DOHH2 (cell line): ENCODE measurements at regions not wholly inside any gene's neighbourhood (a gene's known extent, or its start where the extent isn't known, plus 50 kb on each side); places are given as distances from the start of the nearest gene placed in this dataset.

Source experiments
- H3F3A ChIP-seq: fragments of 200-600 bp; sonication (generic), shearing (Covaris generic); 2 replicates; pipeline ENCODE4 v1.6.0; 2016; ENCODE audit warnings: antibody characterized with exemption, mild to moderate bottlenecking; ENCODE audit not compliant: control insufficient read depth, insufficient read depth
- H3K27ac ChIP-seq: fragments of 200-600 bp; sonication (generic); 2 replicates; pipeline ENCODE4 v1.5.1; 2014; ENCODE audit warnings: low read depth, mild to moderate bottlenecking, low read length, moderate library complexity
- H3K27me3 ChIP-seq: fragments of 200-600 bp; sonication (generic); 2 replicates; pipeline ENCODE4 v1.6.1; 2014; ENCODE audit warnings: mild to moderate bottlenecking, low read length, mixed read lengths; ENCODE audit not compliant: control insufficient read depth
- H3K36me3 ChIP-seq: fragments of 200-600 bp; sonication (generic); 2 replicates; pipeline ENCODE4 v1.6.1; 2014; ENCODE audit warnings: mild to moderate bottlenecking, low read length, moderate library complexity, mixed read lengths; ENCODE audit not compliant: control insufficient read depth
- H3K4me1 ChIP-seq: fragments of 200-600 bp; sonication (generic); 2 replicates; pipeline ENCODE4 v1.6.1; 2014; ENCODE audit warnings: mild to moderate bottlenecking, low read length, mixed read lengths; ENCODE audit not compliant: control insufficient read depth
- H3K4me2 ChIP-seq: fragments of 200-600 bp; sonication (generic); 2 replicates; pipeline ENCODE4 v1.6.0; 2014; ENCODE audit warnings: mild to moderate bottlenecking, low read length, moderate library complexity
- H3K4me3 ChIP-seq: fragments of 200-600 bp; sonication (generic); 2 replicates; pipeline ENCODE4 v1.5.1; 2014; ENCODE audit warnings: mild to moderate bottlenecking, low read length, mixed read lengths
- H3K79me2 ChIP-seq: fragments of 200-600 bp; sonication (generic); 2 replicates; pipeline ENCODE4 v1.6.1; 2014; ENCODE audit warnings: mild to moderate bottlenecking, low read length, mixed read lengths; ENCODE audit not compliant: control insufficient read depth
- H3K9me2 ChIP-seq: fragments of 200-600 bp; sonication (generic); replicated peaks from 2 replicates; pipeline ENCODE4 v1.6.1; 2014; ENCODE audit warnings: mild to moderate bottlenecking, low read length, mixed read lengths; ENCODE audit not compliant: control insufficient read depth
- H3K9me3 ChIP-seq: fragments of 200-600 bp; sonication (generic); 2 replicates; pipeline ENCODE4 v1.6.1; 2014; ENCODE audit warnings: antibody characterized with exemption, low read length, mixed read lengths; ENCODE audit not compliant: control insufficient read depth, insufficient read depth
- H4K20me1 ChIP-seq: fragments of 200-600 bp; sonication (generic); 2 replicates; pipeline ENCODE4 v1.6.0; 2014; ENCODE audit warnings: low read depth, mild to moderate bottlenecking, antibody characterized with exemption, low read length, moderate library complexity; ENCODE audit not compliant: control insufficient read depth, insufficient read depth
- CTCF ChIP-seq: fragments of 200-600 bp; sonication (generic); IDR thresholded peaks from one replicate; pipeline ENCODE4 v1.5.1; 2014; ENCODE audit warnings: antibody characterized with exemption, mild to moderate bottlenecking, low read depth, low read length; ENCODE audit not compliant: poor library complexity, severe bottlenecking
- EZH2phosphoT487 ChIP-seq: fragments of 200-600 bp; sonication (generic); IDR thresholded peaks from 2 replicates; pipeline ENCODE4 v1.6.1; 2017; ENCODE audit warnings: borderline replicate concordance, mild to moderate bottlenecking, antibody characterized with exemption, low read length, moderate library complexity, mixed read lengths

- Histone ChIP-seq H3K4me1 (no peaks in the 10 kb centered on the region), H3K4me2 (no peak overlapping the region), H3K36me3 (no peaks in the 10 kb centered on the region), H3F3A (no peaks in the 10 kb centered on the region), H4K20me1 (no peaks in the 10 kb centered on the region), H3K27ac (no peak overlapping the region), H3K4me3 (no peak overlapping the region), H3K27me3 (peaks cover 5% of the 10 kb centered on the region; the same call in 1 of the 2 replicates), H3K79me2 (no peaks in the 10 kb centered on the region), H3K9me3 (no peaks in the 10 kb centered on the region), H3K9me2 (no peaks in the 10 kb centered on the region)
- TF ChIP-seq CTCF (no peak), EZH2phosphoT487 (no peak)
These were observed 139.2 kb upstream of the PALM2AKAP2 start for GRCh38 chr9:109640580-109641371.

GRCh38 chr9:109641372-109641659 lies 138.7 kb upstream of the PALM2AKAP2 start:
- no peaks in the 10 kb centered on the region for H3K79me2 ChIP-seq
- H3K4me3 ChIP-seq: no peak overlapping the region
- H3K9me2 ChIP-seq: no peaks in the 10 kb centered on the region
- no peaks in the 10 kb centered on the region for H3K36me3 ChIP-seq
- no peak overlapping the region for H3K4me2 ChIP-seq
- TF ChIP-seq CTCF (no peak), EZH2phosphoT487 (no peak)
- no peak overlapping the region for H3K27ac ChIP-seq
- no peaks in the 10 kb centered on the region for H3F3A ChIP-seq
- no peaks in the 10 kb centered on the region for H3K9me3 ChIP-seq
- no peaks in the 10 kb centered on the region for H4K20me1 ChIP-seq
- H3K4me1 ChIP-seq: no peaks in the 10 kb centered on the region
- peaks cover 6% of the 10 kb centered on the region; the same call in 1 of the 2 replicates for H3K27me3 ChIP-seq

GRCh38 chr9:109652112-109652511 lies 127.9 kb upstream of the PALM2AKAP2 start:
- H3K9me2 ChIP-seq: no peaks in the 10 kb centered on the region
- TF ChIP-seq CTCF (no peak), EZH2phosphoT487 (no peak)
- H3K9me3 ChIP-seq: no peaks in the 10 kb centered on the region
- H3F3A ChIP-seq: no peaks in the 10 kb centered on the region
- no peak overlapping the region for H3K4me3 ChIP-seq
- no peaks in the 10 kb centered on the region for H3K4me1 ChIP-seq
- H4K20me1 ChIP-seq: no peaks in the 10 kb centered on the region
- no peaks in the 10 kb centered on the region for H3K27me3 ChIP-seq
- H3K36me3 ChIP-seq: no peaks in the 10 kb centered on the region
- no peak overlapping the region for H3K27ac ChIP-seq
- H3K79me2 ChIP-seq: no peaks in the 10 kb centered on the region
- H3K4me2 ChIP-seq: no peak overlapping the region
